ENCODE measurements at regions not wholly inside any gene's neighbourhood (a gene's known extent, or its start where the extent isn't known, plus 50 kb on each side); places are given as distances from the start of the nearest gene placed in this dataset.

- WGBS, 3 donors, result 44 to 68% (median 66%) methylated on average over 4 of the region's 4 CpGs
- intact Hi-C loops (cut with DNase I), result no loop called here
- Histone ChIP-seq H3K4me3 (no peak overlapping the region), H3K27me3 (no peaks in the 10 kb centered on the region), H3K4me1 (ENCODE audit: insufficient read depth) (no peaks in the 10 kb centered on the region), H3K36me3 (no peaks in the 10 kb centered on the region), H3K9me3 (no peaks in the 10 kb centered on the region), H3K27ac (no peak overlapping the region)
- no peak for DNase-seq
- no peak for TF ChIP-seq POLR2A (IDR thresholded peaks at IDR 0.05)
- TF ChIP-seq EP300 (IDR thresholded peaks at IDR 0.05), result no peak
- no peak for TF ChIP-seq CTCF (IDR thresholded peaks at IDR 0.05)
These were observed 1207.1 kb upstream of the CDH18 start for GRCh38 chr5:21195145-21195544.

GRCh38 chr5:21185536-21185935 is 1197.5 kb upstream of the CDH18 start:
- 75 to 90% (median 84%) methylated on average over 5 of the region's 5 CpGs for WGBS, 3 donors
- Histone ChIP-seq H3K4me3 (no peak overlapping the region), H3K4me1 (ENCODE audit: insufficient read depth) (no peaks in the 10 kb centered on the region), H3K9me3 (no peaks in the 10 kb centered on the region), H3K36me3 (no peaks in the 10 kb centered on the region), H3K27me3 (no peaks in the 10 kb centered on the region), H3K27ac (no peak overlapping the region)
- intact Hi-C loops (cut with DNase I), result no loop called here
- DNase-seq, result no peak
- TF ChIP-seq EP300 (IDR thresholded peaks at IDR 0.05), result no peak

- no peak for TF ChIP-seq EP300 (IDR thresholded peaks at IDR 0.05)
- TF ChIP-seq POLR2A (IDR thresholded peaks at IDR 0.05), result no peak
- TF ChIP-seq CTCF (IDR thresholded peaks at IDR 0.05), result no peak
- Histone ChIP-seq H3K4me1 (ENCODE audit: insufficient read depth) (no peaks in the 10 kb centered on the region), H3K4me3 (no peak overlapping the region), H3K27me3 (no peaks in the 10 kb centered on the region), H3K9me3 (no peaks in the 10 kb centered on the region), H3K36me3 (no peaks in the 10 kb centered on the region), H3K27ac (no peak overlapping the region)
- WGBS, 3 donors, result 9 to 40% (median 14%) methylated on average over 4 of the region's 4 CpGs
- no peak for DNase-seq
- intact Hi-C loops (cut with DNase I), result no loop called here
These were observed 1196.6 kb upstream of the CDH18 start for GRCh38 chr5:21184581-21184980.

- WGBS, 3 donors, result 75 to 86% (median 83%) methylated on average over 3 of the region's 3 CpGs
These were observed 1193.7 kb upstream of the CDH18 start for GRCh38 chr5:21181609-21182125.

More at GRCh38 chr5:21181609-21182125, 1193.7 kb upstream of the CDH18 start:
- no peaks in the 10 kb centered on the region for H3K36me3 ChIP-seq
- no peaks in the 10 kb centered on the region for H3K4me1 ChIP-seq (ENCODE audit: insufficient read depth)
- TF ChIP-seq EP300 (IDR thresholded peaks at IDR 0.05) (no peak), CTCF (IDR thresholded peaks at IDR 0.05) (no peak), POLR2A (IDR thresholded peaks at IDR 0.05) (no peak)
- no peak overlapping the region for H3K27ac ChIP-seq
- intact Hi-C loops (cut with DNase I), result no loop called here
- H3K4me3 ChIP-seq, result no peak overlapping the region
- H3K9me3 ChIP-seq, result no peaks in the 10 kb centered on the region
- no peak for DNase-seq
- H3K27me3 ChIP-seq, result no peaks in the 10 kb centered on the region
